SHP77 treated with DMSO at 0.1 percent for 48 hours (cell line): ENCODE measurements at regions not wholly inside any gene's neighbourhood (a gene's known extent, or its start where the extent isn't known, plus 50 kb on each side); places are given as distances from the start of the nearest gene placed in this dataset.
"Not testable (repeated sequence)": the region's sequence is repeated elsewhere in the genome, so short reads cannot be mapped to it uniquely, and the experiment has no call there.

Experiments used
- DNase-seq: peaks from one replicate; lab custom pipeline; 2025; lab: John Stamatoyannopoulos, UW

DNA sequence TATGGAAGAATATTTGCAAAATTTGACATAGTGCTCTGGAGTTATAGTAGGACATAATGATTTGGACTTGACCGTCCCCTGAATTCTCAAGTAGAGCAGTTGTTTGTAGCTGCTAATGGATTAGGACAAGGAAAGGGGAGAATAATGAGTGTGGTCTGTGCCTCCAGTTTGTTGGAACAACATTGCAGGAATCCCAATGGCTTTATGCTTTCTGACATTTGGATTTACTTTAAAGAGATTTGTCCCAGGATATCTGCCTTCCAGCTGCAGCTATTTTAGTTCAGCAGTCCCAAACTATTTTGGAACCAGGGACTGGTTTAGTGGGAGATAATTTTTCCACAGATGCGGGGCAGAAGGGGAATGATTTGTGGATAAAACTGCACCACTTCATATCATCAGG lies 648.2 kb downstream of the SLCO4C1 start:
- DNase-seq: no peak

DNA sequence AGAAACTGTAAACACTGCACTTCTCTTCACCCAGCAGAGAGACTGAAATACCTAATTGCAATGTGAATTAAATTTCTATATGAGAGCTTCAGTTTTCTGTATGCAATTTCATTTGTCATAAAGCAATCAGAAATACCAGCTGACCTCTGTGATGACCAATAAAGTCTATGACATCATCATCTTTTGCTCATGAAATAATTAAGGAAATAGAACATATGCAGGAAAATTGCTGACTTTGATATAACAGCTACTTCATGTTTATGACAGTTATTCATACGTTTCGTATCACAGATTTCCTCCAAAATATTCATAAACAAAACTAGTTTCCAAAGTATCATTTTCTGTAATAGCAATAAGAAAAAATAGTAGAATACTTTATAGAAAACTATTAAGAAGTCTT lies 652.3 kb downstream of the SLCO4C1 start:
- no peak for DNase-seq

DNA sequence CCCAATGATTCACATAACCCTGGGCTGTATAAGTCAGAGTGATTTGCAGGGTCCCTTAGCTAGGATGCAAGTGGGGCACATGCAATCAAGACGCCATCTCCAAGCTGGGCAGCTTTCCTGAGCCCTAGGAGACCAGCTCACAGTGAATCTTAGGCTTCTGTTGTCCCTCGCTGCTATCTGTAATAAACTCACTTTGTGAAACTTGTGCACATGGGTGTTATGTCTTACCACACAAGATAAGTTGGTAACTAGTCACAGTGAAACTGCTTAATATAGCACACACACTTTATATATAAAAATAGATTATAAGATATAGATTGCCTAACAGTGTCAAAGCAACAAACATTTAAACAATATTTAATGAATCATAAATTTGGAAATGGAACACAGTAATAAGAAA lies 658.5 kb downstream of the SLCO4C1 start:
- no peak for DNase-seq

DNA sequence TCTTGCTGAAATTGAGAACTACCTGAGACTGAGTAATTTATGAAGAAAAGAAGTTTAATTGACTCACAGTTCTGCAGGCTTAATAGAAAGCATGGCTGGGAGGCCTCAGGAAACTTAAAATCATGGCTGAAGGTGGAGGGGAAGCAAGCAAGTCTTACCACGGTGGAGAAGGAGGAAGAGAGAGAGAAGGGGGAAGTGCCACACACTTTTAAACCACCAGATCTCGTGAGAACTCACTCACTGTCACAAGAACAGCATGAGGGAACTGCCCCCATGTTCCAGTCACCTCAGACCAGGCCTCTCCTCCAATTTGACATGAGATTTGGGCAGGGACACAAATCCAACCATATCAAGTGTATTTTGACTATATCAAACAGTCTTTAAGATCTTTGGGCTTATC lies 668.3 kb downstream of the SLCO4C1 start:
- DNase-seq: not testable (repeated sequence)

DNA sequence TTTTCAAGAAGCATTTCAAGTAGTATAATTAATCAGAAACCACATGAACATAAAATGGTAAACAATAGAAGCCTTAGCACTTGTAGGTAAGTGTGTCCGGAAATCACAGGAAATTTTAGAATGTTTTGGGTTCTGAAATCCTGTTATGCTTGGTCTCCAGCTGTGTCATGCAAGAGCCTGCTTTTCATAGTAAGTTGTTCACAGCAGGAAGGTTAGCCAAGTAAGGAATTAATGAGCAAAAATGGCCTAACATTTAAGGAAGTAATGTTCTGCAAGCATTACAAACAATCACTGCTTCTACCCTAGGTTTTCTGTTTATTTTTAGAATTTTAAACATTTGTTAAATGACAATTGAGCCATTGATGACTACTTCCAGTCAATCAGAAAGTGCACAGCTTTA lies 669.5 kb downstream of the SLCO4C1 start:
- no peak for DNase-seq

DNA sequence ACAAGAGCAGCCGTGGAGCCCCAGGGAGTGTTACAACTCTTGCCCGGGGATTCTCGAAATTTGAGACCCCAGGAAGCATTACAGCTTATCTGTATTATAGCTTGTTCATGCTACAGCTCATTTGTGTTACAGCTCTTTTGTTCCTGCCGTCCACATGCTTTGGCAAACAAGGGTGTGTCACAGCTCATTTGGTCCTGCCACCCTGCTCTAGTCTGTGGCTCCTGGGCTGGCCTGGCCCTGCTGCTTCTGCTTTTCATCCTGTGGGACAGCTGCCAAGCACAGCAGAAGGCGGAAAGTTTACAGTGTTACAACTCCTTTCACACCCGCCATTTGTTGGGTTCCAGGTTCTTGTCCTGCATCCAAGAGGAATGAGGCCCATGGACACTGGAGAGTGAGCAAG lies 685.0 kb downstream of the SLCO4C1 start:
- no peak for DNase-seq

DNA sequence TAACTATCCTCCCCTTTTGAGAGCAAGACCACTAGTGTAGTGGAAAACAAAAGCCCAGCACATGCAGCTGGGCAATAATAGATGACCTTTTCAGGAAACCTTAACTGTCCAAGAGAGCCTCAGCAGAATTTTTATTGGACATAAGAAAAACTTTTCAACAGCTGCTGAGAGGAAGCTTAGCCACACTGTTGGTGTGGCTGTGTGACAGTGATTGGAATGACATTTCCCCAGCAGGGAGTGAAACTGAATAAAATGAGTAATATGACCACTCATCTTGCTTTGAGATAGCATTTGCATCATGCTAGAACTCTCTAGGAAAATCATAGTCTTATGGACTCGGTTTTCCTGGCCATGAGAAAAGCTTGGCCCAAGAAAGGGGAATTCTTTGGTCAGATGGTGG lies 687.8 kb downstream of the SLCO4C1 start:
- DNase-seq: no peak

DNA sequence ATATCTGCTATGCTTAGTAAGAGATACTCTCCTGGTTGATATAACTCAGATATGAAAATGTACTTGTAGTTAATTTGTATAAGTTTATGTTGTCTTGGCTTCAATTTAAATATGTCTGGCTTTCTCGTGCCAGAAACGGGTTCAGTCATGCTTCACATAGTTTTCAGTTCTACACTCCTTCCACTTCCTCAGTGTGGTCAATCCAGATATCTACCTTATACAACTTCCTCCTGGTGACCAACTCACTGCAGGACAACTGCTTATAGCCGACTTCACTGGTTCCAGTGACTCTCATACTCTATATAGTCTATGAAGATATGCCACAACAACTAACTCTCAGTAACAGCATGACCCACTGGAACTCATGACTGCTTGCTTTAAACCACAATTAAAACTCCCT lies 690.4 kb downstream of the SLCO4C1 start:
- no peak for DNase-seq

DNA sequence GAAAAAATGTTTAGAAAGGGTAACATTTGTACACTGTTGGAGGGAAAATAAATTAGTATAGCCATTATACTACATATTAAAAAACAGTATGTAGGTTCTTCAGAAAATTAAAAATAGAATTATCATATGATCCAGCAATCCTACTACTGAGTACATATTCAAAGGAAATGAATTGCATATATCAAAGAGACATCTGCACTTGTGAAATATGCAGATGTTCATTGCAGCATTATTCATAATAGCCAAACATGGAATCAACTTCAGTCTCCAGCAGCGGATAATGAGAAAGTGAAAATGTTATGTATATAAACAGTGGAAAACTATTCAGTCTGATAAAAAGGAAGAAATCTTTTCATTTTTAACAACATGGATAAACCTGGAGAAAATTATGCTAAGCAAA lies 695.5 kb downstream of the SLCO4C1 start:
- no peak for DNase-seq

DNA sequence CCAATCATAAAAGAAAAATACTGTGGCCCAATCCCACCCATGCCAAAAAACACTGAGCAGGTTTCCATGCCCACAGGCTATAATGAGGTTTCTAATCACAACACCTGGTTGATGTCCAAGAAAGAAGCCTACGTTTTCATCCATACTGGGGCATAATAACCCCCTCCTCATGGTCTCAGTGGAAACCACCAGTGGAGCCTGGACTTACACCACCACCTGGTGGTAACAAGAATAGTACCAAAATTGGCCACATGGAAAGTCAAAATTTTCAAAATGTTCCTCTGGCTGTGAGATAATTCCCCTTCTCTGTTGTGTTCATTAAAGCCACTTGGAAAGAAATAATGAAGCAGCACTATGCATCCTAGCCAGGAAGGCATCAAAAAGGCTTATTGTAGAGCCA lies 687.3 kb upstream of the ST8SIA4 start:
- DNase-seq: no peak

DNA sequence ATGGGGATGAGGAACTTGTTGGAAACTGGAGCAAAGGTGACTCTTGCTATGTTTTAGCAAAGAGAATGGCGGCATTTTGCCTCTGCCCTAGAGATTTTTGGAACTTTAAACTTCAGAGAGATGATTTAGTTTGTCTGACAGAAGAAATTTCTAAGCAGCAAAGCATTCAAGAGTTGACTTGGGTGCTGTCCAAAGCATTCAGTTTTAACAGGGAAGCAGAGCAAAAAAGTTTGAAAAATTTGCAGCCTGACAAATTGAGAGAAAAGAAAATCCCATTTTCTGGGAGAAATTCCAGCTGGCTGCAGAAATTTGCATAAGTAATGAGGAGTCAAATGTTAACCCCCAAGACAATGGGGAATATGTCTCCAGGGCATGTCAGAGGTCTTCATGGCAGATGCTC lies 682.3 kb upstream of the ST8SIA4 start:
- DNase-seq: no peak

DNA sequence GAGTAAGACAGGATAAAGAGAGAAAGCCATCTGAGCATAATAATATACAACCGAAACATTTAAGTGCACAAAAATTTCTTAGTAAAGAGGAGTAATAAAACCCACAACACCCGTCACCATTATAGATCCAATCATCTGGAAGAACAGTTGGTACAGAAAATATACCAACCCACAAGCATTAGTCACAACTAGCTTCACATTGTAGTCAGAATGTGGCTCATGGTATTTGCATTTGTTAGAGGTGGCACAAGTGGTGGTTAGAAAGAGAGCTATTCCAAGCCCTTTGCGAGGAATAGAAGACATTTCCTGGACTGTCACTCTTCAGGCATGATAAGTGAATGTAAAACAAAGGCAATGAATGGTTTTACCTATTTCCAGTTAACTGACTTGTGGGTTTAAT lies 677.5 kb upstream of the ST8SIA4 start:
- no peak for DNase-seq

DNA sequence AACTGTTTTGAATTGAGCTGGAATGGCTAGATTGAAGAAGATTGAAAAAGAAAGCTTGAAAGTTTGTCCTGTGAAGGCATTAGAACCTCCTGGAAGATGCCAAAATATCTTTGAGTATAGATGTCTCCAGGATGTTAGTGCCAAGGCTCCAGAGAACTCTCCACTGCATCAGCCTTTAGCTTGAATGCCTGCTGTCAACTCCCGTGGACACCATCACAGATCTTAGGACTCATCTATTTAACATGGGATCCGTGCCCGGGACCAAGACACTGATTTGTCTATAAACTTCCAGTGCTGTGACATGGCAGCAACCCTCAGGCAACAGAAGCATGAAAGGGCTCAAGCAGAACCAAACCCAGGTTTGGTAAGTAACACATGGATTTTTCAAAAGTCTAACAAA lies 670.9 kb upstream of the ST8SIA4 start:
- DNase-seq: no peak

DNA sequence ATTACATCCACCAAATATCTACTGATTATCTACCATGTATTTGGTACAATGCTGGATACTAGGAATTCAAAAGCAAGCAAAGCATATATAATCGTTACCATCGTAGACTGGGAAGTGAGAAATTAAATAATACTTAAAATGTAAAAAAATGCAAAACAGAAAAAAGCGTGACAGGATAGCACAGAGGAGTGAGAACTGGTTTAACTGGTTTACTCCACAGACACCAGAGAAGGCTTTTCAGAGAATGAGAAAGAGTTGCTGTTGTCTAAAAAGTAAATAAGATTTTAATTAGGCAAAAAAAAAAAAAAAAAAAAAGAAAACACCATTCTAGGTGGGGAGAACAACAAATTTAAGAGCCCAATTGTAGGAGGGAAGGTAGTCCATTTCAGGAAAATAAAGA lies 657.9 kb upstream of the ST8SIA4 start:
- no peak for DNase-seq

DNA sequence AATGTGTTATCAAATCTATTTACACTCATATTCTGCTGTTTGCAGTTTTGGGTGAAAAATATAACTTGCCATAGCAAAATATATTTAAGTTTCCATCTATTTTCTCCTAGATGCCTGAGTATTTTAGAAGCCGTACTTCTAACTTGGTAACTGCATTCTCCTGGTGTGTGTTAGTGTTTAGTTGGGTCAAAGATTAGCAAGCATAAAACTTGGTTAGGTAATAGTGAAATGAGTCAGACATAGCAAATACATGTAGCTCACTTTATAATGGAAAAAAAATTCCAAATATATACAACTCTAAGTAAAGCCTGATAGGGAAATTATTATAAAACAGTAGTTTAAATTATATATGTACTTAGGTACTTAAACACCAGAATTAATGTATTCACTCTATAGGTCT lies 640.7 kb upstream of the ST8SIA4 start:
- DNase-seq: no peak

DNA sequence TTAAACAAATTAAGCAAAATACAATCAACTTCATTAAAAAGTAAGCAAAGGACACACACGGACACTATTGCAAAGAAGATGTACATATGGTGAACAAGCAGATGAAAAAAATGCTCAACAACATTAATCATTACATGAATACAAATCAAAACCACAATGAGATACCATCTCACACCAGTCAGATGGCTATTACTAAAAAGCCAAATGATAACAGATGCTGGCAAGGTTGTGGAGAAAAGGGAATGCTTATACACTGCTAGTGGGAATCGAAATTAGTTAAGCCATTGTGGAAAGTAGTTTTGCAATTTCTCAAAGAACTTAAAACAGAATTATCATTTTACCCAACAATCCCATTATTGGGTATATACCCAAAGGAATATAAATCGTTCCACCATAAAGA lies 636.2 kb upstream of the ST8SIA4 start:
- no peak for DNase-seq

DNA sequence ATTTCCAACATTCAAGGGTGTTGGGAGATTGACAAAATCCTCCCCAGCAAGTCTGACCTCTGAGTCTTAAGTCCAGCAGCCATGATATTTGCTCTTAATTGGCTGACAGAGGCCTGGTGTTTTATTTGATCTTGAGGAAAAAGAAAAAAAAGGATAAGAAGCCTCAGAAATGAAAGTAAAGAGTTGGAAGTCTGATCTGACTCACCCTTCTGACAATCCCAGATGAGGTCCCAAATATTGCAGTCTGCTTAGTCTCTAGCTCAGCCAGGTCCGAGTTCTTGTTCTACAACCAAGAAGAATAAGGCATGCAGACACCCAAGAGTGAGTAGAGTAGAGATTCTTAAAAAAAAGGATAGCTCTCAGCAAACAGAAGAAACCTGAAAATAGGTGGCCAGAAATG lies 632.5 kb upstream of the ST8SIA4 start:
- no peak for DNase-seq

DNA sequence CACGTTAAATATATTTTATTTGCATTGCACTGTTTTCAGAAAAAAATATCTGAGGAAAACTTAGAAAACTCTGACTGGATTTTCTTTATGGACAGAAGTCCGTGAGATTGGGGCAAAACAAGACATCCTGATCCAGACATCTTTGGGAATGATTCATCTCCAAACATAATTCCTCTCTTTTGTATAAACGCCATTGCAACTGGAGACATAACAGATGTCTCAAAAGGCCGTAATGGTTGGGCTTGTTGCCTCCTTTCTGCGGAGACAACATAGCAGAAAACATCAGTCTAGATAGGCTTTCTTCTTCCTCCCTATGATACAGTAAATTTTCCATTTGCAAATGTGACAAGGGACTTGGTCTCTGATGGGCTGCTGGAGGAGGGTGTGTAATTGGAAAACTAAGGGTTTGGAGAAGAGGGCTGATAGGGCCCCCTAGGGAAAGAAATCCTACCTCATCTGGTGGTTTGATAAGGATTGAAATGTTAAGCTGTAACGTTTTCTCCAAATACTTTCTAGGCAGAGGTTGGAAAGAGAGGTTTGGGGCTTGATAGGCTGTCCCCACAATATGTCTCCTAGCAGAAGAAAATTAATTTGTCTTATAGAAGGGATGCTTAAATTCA lies 631.5 kb upstream of the ST8SIA4 start:
- DNase-seq: no peak

DNA sequence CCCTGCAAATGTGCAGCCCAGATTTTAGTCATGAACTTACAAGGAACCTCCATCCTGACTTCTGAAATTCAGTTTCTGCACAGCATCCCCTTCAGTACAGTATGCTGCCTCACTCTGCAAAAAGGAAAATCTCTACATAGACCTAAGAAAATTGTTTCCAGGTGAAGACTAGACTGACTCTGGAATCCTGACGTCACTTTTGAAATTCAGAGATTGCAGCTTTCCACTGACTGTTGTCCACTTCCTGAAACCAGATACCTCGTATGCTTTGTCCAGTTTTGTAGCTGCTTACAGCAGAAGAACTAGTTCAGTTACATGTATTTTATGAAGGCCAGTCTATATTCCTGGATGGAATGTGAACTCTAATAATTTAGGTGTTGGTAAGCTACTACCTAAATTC lies 629.3 kb upstream of the ST8SIA4 start:
- DNase-seq: no peak

DNA sequence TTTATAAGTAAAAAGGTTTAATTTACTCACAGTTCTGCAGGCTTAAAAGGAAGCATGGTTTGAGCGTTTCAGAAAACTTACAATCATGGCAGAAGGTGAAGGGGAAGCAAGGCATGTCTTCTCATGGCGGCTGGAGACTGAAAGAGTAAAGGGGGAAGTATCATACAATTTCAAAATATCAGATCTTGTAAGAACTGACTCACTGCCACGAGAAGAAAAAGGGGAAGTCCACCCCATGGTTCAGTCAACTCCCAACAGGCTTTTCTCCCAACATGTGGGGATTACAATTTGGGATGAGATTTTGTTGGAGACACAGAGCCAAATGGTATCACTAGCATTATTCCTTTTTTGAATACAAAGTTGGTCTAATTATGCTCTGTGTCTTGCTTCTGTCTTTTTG lies 627.9 kb upstream of the ST8SIA4 start:
- no peak for DNase-seq

DNA sequence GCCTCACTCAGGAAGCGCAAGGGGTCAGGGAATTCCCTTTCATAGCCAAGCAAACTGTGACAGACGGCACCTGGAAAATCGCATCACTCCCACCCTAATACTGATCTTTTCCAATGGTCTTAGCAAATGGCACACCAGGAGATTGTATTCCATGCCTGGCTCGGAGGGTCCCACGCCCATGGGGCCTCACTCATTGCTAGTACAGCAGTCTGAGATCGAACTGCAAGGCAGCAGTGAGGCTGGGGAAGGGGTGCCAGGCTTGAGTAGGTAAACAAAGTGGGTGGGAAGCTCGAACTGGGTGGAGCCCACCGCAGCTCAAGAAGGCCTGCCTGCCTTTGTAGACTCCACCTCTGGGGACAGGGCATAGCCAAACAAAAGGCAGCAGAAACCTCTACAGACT lies 626.0 kb upstream of the ST8SIA4 start:
- not testable (repeated sequence) for DNase-seq

DNA sequence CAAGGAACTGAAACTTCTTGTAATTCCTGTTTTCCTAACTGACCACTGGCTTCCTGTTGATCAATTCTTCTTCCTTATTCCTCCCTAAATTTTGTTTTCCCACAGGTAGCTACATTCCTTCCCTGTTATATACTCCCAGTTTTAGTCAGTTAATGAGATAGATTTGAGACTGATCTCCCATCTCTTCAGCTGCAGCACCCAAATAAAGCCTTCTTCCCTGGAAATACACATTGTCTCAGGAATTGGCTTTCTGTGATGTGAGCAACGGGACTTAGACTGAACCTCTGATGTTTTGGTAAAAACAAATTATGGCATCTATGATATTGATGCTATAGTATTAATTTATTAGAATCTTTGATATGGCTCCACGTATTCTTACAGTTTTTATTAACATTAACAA lies 617.3 kb upstream of the ST8SIA4 start:
- DNase-seq: no peak

DNA sequence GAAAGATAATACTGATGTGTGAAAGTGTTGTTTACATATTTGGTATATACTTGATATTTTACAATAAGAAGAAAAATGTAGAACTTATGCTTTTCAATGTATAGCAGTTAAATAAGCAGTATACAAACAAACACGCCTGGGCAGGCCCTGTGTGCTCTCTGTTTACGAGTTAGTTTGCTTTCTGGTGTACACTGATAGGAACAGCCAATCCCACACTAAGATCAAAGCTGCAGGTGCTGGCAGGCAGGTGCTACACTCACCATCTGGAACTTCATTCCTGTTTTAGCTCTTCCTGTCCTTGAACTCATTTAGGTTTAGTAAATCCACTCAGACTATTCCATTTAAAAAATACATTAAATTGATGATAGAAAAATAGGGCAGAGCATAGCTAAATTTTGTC lies 614.7 kb upstream of the ST8SIA4 start:
- DNase-seq: peak; percentile 16

DNA sequence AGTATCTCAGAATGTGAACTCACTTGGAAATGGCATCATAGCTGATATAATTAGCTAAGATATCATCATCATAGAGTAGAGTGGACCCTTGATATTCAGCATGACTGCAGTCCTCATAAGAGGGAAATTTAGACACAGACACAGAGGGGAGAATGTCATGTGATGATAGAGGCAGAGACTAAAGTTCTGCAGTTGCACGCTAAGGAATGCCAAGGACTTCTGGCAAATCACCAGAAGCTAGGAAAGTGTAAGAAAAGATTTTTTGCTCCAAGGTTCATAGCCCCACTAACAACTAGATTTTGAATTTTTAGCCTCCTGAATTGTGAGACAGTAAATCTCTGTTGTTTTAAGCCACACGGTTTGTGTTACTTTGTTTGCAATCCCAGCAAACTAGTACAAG lies 612.6 kb upstream of the ST8SIA4 start:
- DNase-seq: no peak
